Smooth muscle cell (in vitro differentiated cells): ENCODE measurements at regions not wholly inside any gene's neighbourhood (a gene's known extent, or its start where the extent isn't known, plus 50 kb on each side); places are given as distances from the start of the nearest gene placed in this dataset.

Source experiments
- DNase-seq: peaks from one replicate; lab custom pipeline; 2025; ENCODE audit not compliant: unreplicated experiment; lab: John Stamatoyannopoulos, UW
- H2AFZ ChIP-seq: fragments of 200-600 bp; sonication (generic); 2 replicates; pipeline ENCODE4 v1.6.0; 2016; ENCODE audit warnings: antibody characterized with exemption, low read depth, mild to moderate bottlenecking
- H3F3A ChIP-seq: fragments of 200-600 bp; sonication (generic); 2 replicates; pipeline ENCODE4 v1.6.0; 2017; ENCODE audit warnings: antibody characterized with exemption, low read depth
- H3K27ac ChIP-seq: fragments of 200-600 bp; sonication (generic); 2 replicates; pipeline ENCODE4 v1.5.1; 2016; ENCODE audit warnings: low read depth, mild to moderate bottlenecking
- H3K27me3 ChIP-seq: fragments of 200-600 bp; sonication (generic); 2 replicates; pipeline ENCODE4 v1.6.1; 2016; ENCODE audit warnings: low read depth, mild to moderate bottlenecking
- H3K36me3 ChIP-seq: fragments of 200-600 bp; sonication (generic); 2 replicates; pipeline ENCODE4 v1.5.1; 2016; ENCODE audit warnings: low read depth
- H3K4me1 ChIP-seq: fragments of 200-600 bp; sonication (generic); 2 replicates; pipeline ENCODE4 v1.5.1; 2016; ENCODE audit warnings: low read depth
- H3K4me2 ChIP-seq: fragments of 200-600 bp; sonication (generic); 2 replicates; pipeline ENCODE4 v1.6.0; 2016; ENCODE audit warnings: mild to moderate bottlenecking
- H3K4me3 ChIP-seq: fragments of 200-600 bp; sonication (generic); 2 replicates; pipeline ENCODE4 v1.5.1; 2016; ENCODE audit warnings: mild to moderate bottlenecking
- H3K79me2 ChIP-seq: fragments of 200-600 bp; sonication (generic); 2 replicates; pipeline ENCODE4 v1.6.0; 2016; ENCODE audit warnings: low read depth, mild to moderate bottlenecking
- H3K9ac ChIP-seq: fragments of 200-600 bp; sonication (generic); 2 replicates; pipeline ENCODE4 v1.6.0; 2016; ENCODE audit warnings: low read depth
- H3K9me3 ChIP-seq: fragments of 200-600 bp; sonication (generic); replicated peaks from 2 replicates; pipeline ENCODE4 v1.5.1; 2016; ENCODE audit warnings: low read depth
- H4K20me1 ChIP-seq: fragments of 200-600 bp; sonication (generic); 2 replicates; pipeline ENCODE4 v1.6.0; 2016; ENCODE audit warnings: low read depth
- CTCF ChIP-seq: fragments of 200-600 bp; sonication (generic); IDR thresholded peaks from 2 replicates; pipeline ENCODE4 v1.5.1; 2017; ENCODE audit warnings: borderline replicate concordance, mild to moderate bottlenecking, antibody characterized with exemption; ENCODE audit not compliant: insufficient read depth, poor library complexity, severe bottlenecking
- WGBS: methylation state at CpG from one replicate; pipeline ENCODE4 v1.1.7; 2016; ENCODE audit warnings: low lambda C conversion rate; 5-methylcytosine and 5-hydroxymethylcytosine counted together

GRCh38 chr2:209351636-209352035, 72.2 kb upstream of the MAP2 start:
- no peak for DNase-seq
- no peaks in the 10 kb centered on the region for H4K20me1 ChIP-seq
- H3K9me3 ChIP-seq, result no peaks in the 10 kb centered on the region
- H3K4me3 ChIP-seq, result no peak overlapping the region
- no peaks in the 10 kb centered on the region for H3F3A ChIP-seq
- H3K27me3 ChIP-seq, result no peaks in the 10 kb centered on the region
- H3K9ac ChIP-seq, result no peak overlapping the region
- no peaks in the 10 kb centered on the region for H3K79me2 ChIP-seq
- H3K4me2 ChIP-seq, result no peak overlapping the region
- no peaks in the 10 kb centered on the region for H3K36me3 ChIP-seq
- WGBS, result 67% methylated on average over 3 of the region's 3 CpGs
- H2AFZ ChIP-seq, result no peak overlapping the region
- no peaks in the 10 kb centered on the region for H3K4me1 ChIP-seq
- H3K27ac ChIP-seq, result no peak overlapping the region
- TF ChIP-seq CTCF, result no peak

- DNase-seq, result no peak
- no peak for TF ChIP-seq CTCF
- WGBS, result 91% methylated on average over 2 of the region's 2 CpGs
Measured at GRCh38 chr2:209358992-209359391, 64.9 kb upstream of the MAP2 start.

GRCh38 chr2:209367075-209367747, 56.6 kb upstream of the MAP2 start:
- H2AFZ ChIP-seq, result no peak overlapping the region
- H3K4me1 ChIP-seq, result peaks cover 2% of the 10 kb centered on the region
- H3K27me3 ChIP-seq, result no peaks in the 10 kb centered on the region
- H3F3A ChIP-seq, result no peaks in the 10 kb centered on the region
- no peaks in the 10 kb centered on the region for H3K36me3 ChIP-seq
- TF ChIP-seq CTCF, result no peak
- no peaks in the 10 kb centered on the region for H4K20me1 ChIP-seq
- no peak overlapping the region for H3K4me3 ChIP-seq
- 86% methylated on average over 1 of the region's 1 CpG for WGBS
- no peak overlapping the region for H3K9ac ChIP-seq
- H3K9me3 ChIP-seq, result no peaks in the 10 kb centered on the region
- no peaks in the 10 kb centered on the region for H3K79me2 ChIP-seq
- DNase-seq, result no peak
- peak overlapping the region; percentile 97 for H3K27ac ChIP-seq
- H3K4me2 ChIP-seq, result no peak overlapping the region

More at GRCh38 chr2:209358992-209359391, 64.9 kb upstream of the MAP2 start:
- no peaks in the 10 kb centered on the region for H3K79me2 ChIP-seq
- no peak overlapping the region for H3K27ac ChIP-seq
- no peaks in the 10 kb centered on the region for H3K9me3 ChIP-seq
- H3K4me2 ChIP-seq, result no peak overlapping the region
- no peaks in the 10 kb centered on the region for H3K27me3 ChIP-seq
- H4K20me1 ChIP-seq, result no peaks in the 10 kb centered on the region
- H3K36me3 ChIP-seq, result no peaks in the 10 kb centered on the region
- H2AFZ ChIP-seq, result no peak overlapping the region
- H3K4me1 ChIP-seq, result no peaks in the 10 kb centered on the region
- no peak overlapping the region for H3K9ac ChIP-seq
- H3K4me3 ChIP-seq, result no peak overlapping the region
- no peaks in the 10 kb centered on the region for H3F3A ChIP-seq

GRCh38 chr2:209368406-209368805, 55.4 kb upstream of the MAP2 start:
- peak overlapping the region; percentile 97 for H3K27ac ChIP-seq
- peaks cover 2% of the 10 kb centered on the region for H3K4me1 ChIP-seq
- peak overlapping the region; percentile 41 for H3K9ac ChIP-seq
- 72% methylated on average over 2 of the region's 2 CpGs for WGBS
- H3K27me3 ChIP-seq, result no peaks in the 10 kb centered on the region
- no peak for DNase-seq
- no peaks in the 10 kb centered on the region for H3K9me3 ChIP-seq
- H3K36me3 ChIP-seq, result no peaks in the 10 kb centered on the region
- no peak overlapping the region for H3K4me3 ChIP-seq
- no peaks in the 10 kb centered on the region for H4K20me1 ChIP-seq
- H3K79me2 ChIP-seq, result no peaks in the 10 kb centered on the region
- TF ChIP-seq CTCF, result no peak
- no peak overlapping the region for H3K4me2 ChIP-seq
- H3F3A ChIP-seq, result no peaks in the 10 kb centered on the region
- no peak overlapping the region for H2AFZ ChIP-seq
